ENCODE measurements at regions not wholly inside any gene's neighbourhood (a gene's known extent, or its start where the extent isn't known, plus 50 kb on each side); places are given as distances from the start of the nearest gene placed in this dataset.

GRCh38 chr13:104854698-104855097, 1680.8 kb downstream of the EFNB2 start:
- no peaks in the 10 kb centered on the region for H3K27me3 ChIP-seq
- intact Hi-C loops (cut with DNase I) = no loop called here
- ATAC-seq = no peak
- H3K36me3 ChIP-seq = no peaks in the 10 kb centered on the region
- no peak overlapping the region for H3K4me3 ChIP-seq
- no peak for TF ChIP-seq POLR2A (IDR thresholded peaks at IDR 0.05)
- TF ChIP-seq, protein P1, sequence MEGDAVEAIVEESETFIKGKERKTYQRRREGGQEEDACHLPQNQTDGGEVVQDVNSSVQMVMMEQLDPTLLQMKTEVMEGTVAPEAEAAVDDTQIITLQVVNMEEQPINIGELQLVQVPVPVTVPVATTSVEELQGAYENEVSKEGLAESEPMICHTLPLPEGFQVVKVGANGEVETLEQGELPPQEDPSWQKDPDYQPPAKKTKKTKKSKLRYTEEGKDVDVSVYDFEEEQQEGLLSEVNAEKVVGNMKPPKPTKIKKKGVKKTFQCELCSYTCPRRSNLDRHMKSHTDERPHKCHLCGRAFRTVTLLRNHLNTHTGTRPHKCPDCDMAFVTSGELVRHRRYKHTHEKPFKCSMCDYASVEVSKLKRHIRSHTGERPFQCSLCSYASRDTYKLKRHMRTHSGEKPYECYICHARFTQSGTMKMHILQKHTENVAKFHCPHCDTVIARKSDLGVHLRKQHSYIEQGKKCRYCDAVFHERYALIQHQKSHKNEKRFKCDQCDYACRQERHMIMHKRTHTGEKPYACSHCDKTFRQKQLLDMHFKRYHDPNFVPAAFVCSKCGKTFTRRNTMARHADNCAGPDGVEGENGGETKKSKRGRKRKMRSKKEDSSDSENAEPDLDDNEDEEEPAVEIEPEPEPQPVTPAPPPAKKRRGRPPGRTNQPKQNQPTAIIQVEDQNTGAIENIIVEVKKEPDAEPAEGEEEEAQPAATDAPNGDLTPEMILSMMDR (IDR thresholded peaks at IDR 0.05) = no peak
- no peaks in the 10 kb centered on the region for H3K9me3 ChIP-seq
- 77% methylated on average over 4 of the region's 5 CpGs for WGBS (ENCODE audit: insufficient coverage, low coverage, low lambda C conversion rate, missing lambda C conversion rate)
- no peaks in the 10 kb centered on the region for H3K4me1 ChIP-seq
- no peak for DNase-seq
- H3K27ac ChIP-seq = no peak overlapping the region

DNA sequence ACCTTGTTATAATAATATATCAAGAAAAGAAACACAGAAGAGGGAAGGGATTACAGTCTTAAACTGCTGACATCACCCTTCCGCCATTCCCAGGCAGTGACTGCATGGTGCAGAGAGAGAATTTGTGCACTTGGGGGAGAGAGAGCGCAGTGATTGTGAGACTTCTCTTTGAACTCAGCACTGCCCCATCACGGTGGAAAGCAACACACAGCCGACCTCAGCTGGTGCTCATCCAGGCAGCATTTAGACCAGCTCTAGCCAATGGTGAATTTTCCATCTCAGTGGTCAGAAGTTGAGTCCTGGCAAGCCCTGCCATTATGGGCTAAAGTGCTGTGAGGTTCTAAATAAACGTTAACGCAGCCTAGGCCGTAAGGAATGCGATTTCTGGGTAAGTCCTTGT, 1681.5 kb downstream of the EFNB2 start:
- H3K27ac ChIP-seq = no peak overlapping the region
- H3K4me3 ChIP-seq = no peak overlapping the region
- no peaks in the 10 kb centered on the region for H3K27me3 ChIP-seq
- intact Hi-C loops (cut with DNase I) = no loop called here
- no peaks in the 10 kb centered on the region for H3K36me3 ChIP-seq
- 64% methylated on average over 4 of the region's 8 CpGs for whole genome bisulfite sequencing (ENCODE audit: insufficient coverage, low coverage, low lambda C conversion rate, missing lambda C conversion rate)
- no peaks in the 10 kb centered on the region for H3K4me1 ChIP-seq
- no peak for TF ChIP-seq POLR2A (IDR thresholded peaks at IDR 0.05)
- TF ChIP-seq, protein P1 (IDR thresholded peaks at IDR 0.05) = no peak
- ATAC-seq = no peak
- no peak for DNase-seq
- no peaks in the 10 kb centered on the region for H3K9me3 ChIP-seq

DNA sequence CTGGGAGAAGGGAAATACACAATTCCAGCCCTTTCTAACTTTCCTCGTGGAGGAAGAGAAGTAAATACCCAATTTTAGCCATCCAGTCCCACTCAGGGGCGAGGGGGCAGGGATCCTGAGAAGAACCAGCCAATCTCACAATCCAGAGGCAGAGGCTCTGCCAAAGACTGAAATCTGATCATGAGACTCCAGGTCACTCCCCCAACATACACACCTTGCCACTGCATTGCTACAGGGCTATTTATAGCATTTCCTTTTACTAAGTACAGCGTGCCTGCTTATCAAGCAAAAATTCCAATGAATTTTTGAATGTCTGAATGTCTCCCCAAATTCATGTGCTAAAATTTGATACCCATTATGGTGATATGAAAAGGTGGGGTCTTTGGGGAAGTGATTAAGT, 1687.5 kb downstream of the EFNB2 start:
- ATAC-seq (no peak), DNase-seq (no peak)
- Histone ChIP-seq H3K36me3 (no peaks in the 10 kb centered on the region), H3K9me3 (no peaks in the 10 kb centered on the region), H3K4me3 (no peak overlapping the region), H3K4me1 (no peaks in the 10 kb centered on the region), H3K27ac (no peak overlapping the region), H3K27me3 (no peaks in the 10 kb centered on the region)
- 31% methylated on average over 3 of the region's 3 CpGs for WGBS (ENCODE audit: insufficient coverage, low coverage, low lambda C conversion rate, missing lambda C conversion rate)
- TF ChIP-seq, protein P1 (IDR thresholded peaks at IDR 0.05) = no peak
- TF ChIP-seq POLR2A (IDR thresholded peaks at IDR 0.05) = no peak
- intact Hi-C loops (cut with DNase I) = no loop called here

DNA sequence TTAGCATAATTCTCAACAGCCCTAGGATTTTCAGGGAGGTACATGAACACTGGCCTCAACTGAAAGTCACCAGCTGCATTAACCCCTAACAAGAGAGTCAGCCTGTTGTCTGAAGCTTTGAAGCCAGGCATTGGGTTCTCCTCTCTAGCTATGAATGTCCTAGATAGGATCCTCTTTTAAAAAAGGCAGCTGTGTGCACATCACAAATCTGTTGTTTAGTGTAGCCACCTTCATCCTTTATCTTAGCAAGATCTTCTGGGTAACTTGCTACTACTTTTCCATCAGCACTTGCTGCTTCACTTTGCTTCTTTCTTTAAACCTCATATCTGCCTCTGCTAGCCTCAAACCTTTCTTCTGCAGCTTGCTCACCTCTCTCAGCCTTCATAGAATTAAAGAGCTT, 1692.1 kb downstream of the EFNB2 start:
- DNase-seq (no peak), ATAC-seq (no peak)
- intact Hi-C loops (cut with DNase I) = no loop called here
- Histone ChIP-seq H3K4me3 (no peak overlapping the region), H3K36me3 (no peaks in the 10 kb centered on the region), H3K4me1 (no peaks in the 10 kb centered on the region), H3K27me3 (no peaks in the 10 kb centered on the region), H3K27ac (no peak overlapping the region), H3K9me3 (no peaks in the 10 kb centered on the region)
- no peak for TF ChIP-seq POLR2A (IDR thresholded peaks at IDR 0.05)
- TF ChIP-seq, protein P1 (IDR thresholded peaks at IDR 0.05) = no peak

DNA sequence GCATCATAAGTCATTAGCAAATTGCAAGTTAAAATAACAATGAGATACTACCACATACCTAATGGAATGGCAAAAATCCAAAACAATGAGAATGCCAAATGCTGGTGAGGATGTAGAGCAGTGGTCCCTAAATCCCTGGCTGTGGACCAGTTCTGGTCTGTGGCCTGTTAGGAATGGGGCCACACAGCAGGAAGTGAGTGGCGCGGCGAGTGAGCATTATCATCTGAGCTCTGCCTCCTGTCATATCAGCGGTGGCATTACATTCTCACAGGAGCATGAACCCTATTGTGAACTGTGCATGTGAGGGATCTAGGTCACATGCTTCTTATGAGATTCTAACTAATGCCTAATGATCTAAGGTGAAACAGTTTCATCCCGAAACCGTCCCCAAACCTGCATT, 1694.4 kb downstream of the EFNB2 start:
- ATAC-seq (no peak), DNase-seq (no peak)
- Histone ChIP-seq H3K36me3 (no peaks in the 10 kb centered on the region), H3K27me3 (no peaks in the 10 kb centered on the region), H3K27ac (no peak overlapping the region), H3K4me3 (no peak overlapping the region), H3K4me1 (no peaks in the 10 kb centered on the region), H3K9me3 (no peaks in the 10 kb centered on the region)
- intact Hi-C loops (cut with DNase I) = no loop called here
- no peak for TF ChIP-seq POLR2A (IDR thresholded peaks at IDR 0.05)
- TF ChIP-seq, protein P1 (IDR thresholded peaks at IDR 0.05) = no peak
- 76% methylated on average over 2 of the region's 6 CpGs for WGBS (ENCODE audit: insufficient coverage, low coverage, low lambda C conversion rate, missing lambda C conversion rate)

Measured in right lobe of liver (tissue), 6 donors.